GM12872 (cell line): ENCODE measurements at regions not wholly inside any gene's neighbourhood (a gene's known extent, or its start where the extent isn't known, plus 50 kb on each side); places are given as distances from the start of the nearest gene placed in this dataset.

Experiments used
- TF ChIP-seq, protein P1 (sequence below): IDR thresholded peaks from 3 replicates; pipeline ENCODE4 v1.5.1; 2011; ENCODE audit warnings: low read depth, mild to moderate bottlenecking, low read length, moderate library complexity; ENCODE audit not compliant: insufficient read depth

- TF ChIP-seq, protein P1, sequence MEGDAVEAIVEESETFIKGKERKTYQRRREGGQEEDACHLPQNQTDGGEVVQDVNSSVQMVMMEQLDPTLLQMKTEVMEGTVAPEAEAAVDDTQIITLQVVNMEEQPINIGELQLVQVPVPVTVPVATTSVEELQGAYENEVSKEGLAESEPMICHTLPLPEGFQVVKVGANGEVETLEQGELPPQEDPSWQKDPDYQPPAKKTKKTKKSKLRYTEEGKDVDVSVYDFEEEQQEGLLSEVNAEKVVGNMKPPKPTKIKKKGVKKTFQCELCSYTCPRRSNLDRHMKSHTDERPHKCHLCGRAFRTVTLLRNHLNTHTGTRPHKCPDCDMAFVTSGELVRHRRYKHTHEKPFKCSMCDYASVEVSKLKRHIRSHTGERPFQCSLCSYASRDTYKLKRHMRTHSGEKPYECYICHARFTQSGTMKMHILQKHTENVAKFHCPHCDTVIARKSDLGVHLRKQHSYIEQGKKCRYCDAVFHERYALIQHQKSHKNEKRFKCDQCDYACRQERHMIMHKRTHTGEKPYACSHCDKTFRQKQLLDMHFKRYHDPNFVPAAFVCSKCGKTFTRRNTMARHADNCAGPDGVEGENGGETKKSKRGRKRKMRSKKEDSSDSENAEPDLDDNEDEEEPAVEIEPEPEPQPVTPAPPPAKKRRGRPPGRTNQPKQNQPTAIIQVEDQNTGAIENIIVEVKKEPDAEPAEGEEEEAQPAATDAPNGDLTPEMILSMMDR: no peak
These were observed 129.3 kb upstream of the IER5L start for GRCh38 chr9:129307227-129307970.

DNA sequence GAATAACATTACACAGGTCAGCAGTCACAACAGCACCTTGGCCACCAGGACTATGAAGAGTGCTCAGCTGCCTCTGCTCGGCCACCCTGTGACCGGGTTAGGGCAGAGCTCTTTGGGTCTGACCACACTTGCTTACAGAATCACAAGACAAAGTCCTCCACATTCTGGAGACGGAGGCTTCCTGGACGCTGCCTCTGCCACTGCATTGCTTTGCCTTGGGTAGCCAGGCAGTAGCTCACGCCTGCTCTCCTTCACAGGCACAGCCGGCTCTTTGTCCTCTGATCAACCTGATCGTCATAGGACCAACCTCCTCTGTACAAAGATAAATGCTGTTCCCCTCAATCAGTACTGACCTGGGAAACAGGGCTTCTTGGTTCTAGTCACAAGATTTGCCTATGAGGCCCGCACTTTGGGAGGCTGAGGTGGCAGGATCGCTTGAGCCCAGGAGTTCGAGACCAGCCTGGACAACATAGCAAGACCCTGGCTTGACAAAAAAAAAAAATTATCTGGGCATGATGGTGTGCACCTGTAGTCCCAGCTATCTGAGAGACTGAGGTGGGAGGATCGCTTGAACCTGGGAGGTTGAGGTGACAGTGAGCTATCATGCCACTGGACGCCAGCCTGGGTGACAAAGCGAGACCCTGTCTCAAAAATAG lies 128.4 kb upstream of the IER5L start:
- TF ChIP-seq, protein P1: no peak

GRCh38 chr9:129305246-129305645 lies 127.2 kb upstream of the IER5L start:
- TF ChIP-seq, protein P1: no peak

DNA sequence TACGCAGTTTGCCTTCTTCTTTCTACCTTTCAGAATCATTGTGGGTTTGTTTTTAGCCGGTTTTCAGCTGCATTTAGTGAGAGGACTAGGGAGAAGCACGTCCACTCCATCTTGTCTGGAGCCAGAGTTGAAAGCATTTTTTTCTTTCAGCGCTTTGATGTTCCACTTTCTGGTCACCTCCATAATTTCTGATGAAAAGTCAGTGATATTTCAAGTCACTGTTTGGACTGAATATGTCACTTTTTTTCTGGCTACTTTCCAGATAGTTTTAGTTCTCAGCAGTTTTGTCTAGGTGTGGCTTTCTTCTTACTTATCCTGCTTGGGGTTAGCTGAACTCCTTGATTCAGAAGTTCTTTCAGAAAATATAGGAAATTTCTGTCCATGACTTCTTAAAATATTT lies 123.9 kb upstream of the IER5L start:
- TF ChIP-seq, protein P1: no peak

GRCh38 chr9:129291041-129291501 lies 113.0 kb upstream of the IER5L start:
- TF ChIP-seq, protein P1: no peak

DNA sequence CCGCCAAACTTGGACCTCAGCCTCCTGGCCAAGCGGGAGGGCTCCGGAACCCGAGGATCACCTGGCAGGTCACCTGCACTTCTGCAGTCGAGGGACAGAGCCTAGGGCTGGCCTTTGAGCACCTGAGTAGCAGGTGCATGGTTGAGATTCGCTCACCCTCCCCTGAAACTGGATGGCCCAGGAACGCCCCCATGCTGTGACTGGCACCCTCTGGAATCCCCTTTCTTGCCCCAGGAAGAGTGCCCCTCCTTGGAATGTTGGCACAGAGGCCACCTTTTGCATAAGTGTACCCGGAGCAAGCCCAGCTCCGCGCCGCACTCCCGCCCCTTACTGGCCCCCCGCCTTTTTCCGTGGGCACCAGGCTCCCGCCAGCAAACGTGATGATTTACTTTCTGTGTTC lies 112.5 kb upstream of the IER5L start:
- TF ChIP-seq, protein P1: no peak

DNA sequence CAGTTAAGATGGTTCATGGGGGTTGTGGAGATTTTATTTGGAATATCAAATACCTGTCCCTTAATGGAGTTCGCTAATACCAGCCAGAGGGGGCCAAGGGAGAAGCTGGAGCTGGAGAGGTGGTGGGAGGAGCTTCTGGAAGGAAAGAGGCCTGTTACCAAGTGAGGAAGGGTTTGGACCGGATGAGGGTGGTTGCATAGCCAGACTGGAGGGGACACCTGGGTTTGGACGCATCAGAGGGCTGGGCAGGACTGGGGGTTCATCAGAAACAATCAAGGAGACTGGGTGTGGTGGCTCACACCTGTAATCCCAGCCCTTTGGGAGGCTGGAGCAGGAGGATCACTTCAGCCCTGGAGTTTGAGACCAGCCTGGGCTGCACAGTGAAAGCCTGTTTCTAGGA lies 111.8 kb upstream of the IER5L start:
- TF ChIP-seq, protein P1: no peak
